Activated CD4-positive, alpha-beta T cell treated with anti-CD3 and anti-CD28 coated beads for 36 hours (primary cell): ENCODE measurements at regions not wholly inside any gene's neighbourhood (a gene's known extent, or its start where the extent isn't known, plus 50 kb on each side); places are given as distances from the start of the nearest gene placed in this dataset.
A peak's percentile ranks its signal among the peaks of the same experiment; 100 is the strongest.

ENCODE experiments used
- ATAC-seq: fragments of 200-7000 bp; cut with Tn5 transposase; one replicate; pipeline ENCODE4 v1.10.0; 2021; ENCODE audit warnings: mild to moderate bottlenecking, moderate library complexity
- CTCF ChIA-PET: fragments of 350-600 bp; sonication (Branson Sonifier 250); formaldehyde crosslinking; loops from one replicate; lab custom pipeline; 2021; ENCODE audit warnings: antibody characterized with exemption; lab: Charles Lee
- POLR2A ChIA-PET: fragments of 350-600 bp; sonication (Branson Sonifier 250); formaldehyde crosslinking; loops from one replicate; lab custom pipeline; 2021; ENCODE audit warnings: antibody characterized with exemption, inconsistent platforms; lab: Charles Lee
- DNase-seq: peaks from one replicate; pipeline ENCODE4 v3.0.0-alpha.2; 2020
- H3K27ac Mint-ChIP-seq: one replicate; pipeline ENCODE4 v1.8.0; 2021; ENCODE audit warnings: mixed read lengths
- H3K27me3 Mint-ChIP-seq: one replicate; pipeline ENCODE4 v1.8.0; 2021; ENCODE audit warnings: mixed read lengths
- H3K36me3 Mint-ChIP-seq: one replicate; pipeline ENCODE4 v1.8.0; 2021; ENCODE audit warnings: low read depth, mixed read lengths
- H3K4me1 Mint-ChIP-seq: one replicate; pipeline ENCODE4 v1.8.0; 2021; ENCODE audit warnings: mixed read lengths
- H3K4me3 Mint-ChIP-seq: one replicate; pipeline ENCODE4 v1.8.0; 2021; ENCODE audit warnings: mild to moderate bottlenecking, moderate library complexity, mixed read lengths
- H3K9me3 Mint-ChIP-seq: one replicate; pipeline ENCODE4 v1.8.0; 2021; ENCODE audit warnings: low read depth, mixed read lengths
- intact Hi-C, 2 experiments: fragments of 100-400 bp; cut with DNase I in 1 of 2; cut with micrococcal nuclease in 1 of 2; formaldehyde crosslinking; loops; one replicate each; pipeline versions ENCODE4 v1.14.2 to v1.15.1; 2022 to 2024; cut with DNase I, micrococcal nuclease

DNA sequence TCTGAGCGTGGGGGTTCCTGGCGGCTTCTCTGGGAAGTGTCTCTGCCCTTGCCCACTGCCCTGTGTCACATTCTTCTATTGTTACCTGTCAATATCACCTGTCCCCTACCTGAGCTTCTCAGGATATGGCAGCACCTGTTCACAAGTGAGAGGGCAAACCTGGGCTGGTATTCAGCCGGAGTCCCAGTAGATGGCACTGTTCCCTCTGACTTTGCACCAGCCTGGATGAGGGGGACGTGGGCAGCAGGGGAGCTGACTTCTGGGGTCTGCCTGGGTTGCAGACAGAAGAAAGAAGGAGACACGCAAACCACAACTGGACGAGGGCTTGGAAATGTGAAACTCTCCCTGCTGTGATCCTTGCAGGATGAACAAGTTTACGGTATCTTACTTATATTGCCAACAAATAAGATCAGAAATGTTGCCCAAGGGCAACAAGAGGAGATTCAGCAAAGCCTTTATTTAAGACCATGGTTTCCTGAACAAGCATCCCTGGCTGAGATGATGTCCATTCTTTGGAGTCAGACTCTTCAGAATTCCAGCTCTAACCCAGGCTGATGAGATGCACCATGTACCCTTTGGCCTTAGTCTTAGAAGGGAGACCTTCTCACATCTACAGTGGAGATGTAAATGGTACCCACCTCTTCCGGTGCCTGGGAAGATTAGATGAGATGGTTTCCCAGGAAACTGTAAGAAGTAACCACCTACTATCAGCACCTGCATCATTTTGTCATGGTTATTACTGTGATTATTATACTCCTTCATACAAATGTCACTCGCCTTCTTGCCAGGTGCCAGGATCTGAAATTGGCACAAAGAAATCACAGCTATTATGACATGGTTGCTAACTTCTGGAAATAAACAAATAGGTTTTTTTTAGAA lies 400.0 kb upstream of the CDH4 start:
- CTCF ChIA-PET = interaction anchor here (0.6 kb wide), 1 partner anchor 265 kb away, joined by 3 read pairs; no protein-coding TSS in a partner anchor
- H3K36me3 Mint-ChIP-seq = no peaks in the 10 kb centered on the region

GRCh38 chr20:60857708-60858107 lies 394.4 kb upstream of the CDH4 start:
- H3K27ac Mint-ChIP-seq = no peak overlapping the region
- peaks cover 5% of the 10 kb centered on the region for H3K9me3 Mint-ChIP-seq
- intact Hi-C loops = no loop called here
- CTCF ChIA-PET = interaction anchor here (0.9 kb wide), 1 partner anchor 9 kb away, joined by 3 read pairs; no protein-coding TSS in a partner anchor
- no peak overlapping the region for H3K4me3 Mint-ChIP-seq
- ATAC-seq (peak; percentile 12), DNase-seq (no peak)
- no peaks in the 10 kb centered on the region for H3K27me3 Mint-ChIP-seq
- H3K36me3 Mint-ChIP-seq = no peaks in the 10 kb centered on the region
- H3K4me1 Mint-ChIP-seq = peaks cover 2% of the 10 kb centered on the region
- POLR2A ChIA-PET = no interaction called here

More for the DNA sequence above, 400.0 kb upstream of the CDH4 start:
- intact Hi-C loops = loop anchor here in 1 of 2 experiments (2.0 kb wide), 1 partner anchor 269 kb away; no protein-coding TSS in a partner anchor
- Mint-ChIP-seq H3K4me1 (no peaks in the 10 kb centered on the region), H3K27me3 (peaks cover 2% of the 10 kb centered on the region), H3K4me3 (no peak overlapping the region), H3K27ac (no peak overlapping the region), H3K9me3 (peaks cover 5% of the 10 kb centered on the region)
- ATAC-seq (no peak), DNase-seq (peak; percentile 13)
- POLR2A ChIA-PET = no interaction called here

DNA sequence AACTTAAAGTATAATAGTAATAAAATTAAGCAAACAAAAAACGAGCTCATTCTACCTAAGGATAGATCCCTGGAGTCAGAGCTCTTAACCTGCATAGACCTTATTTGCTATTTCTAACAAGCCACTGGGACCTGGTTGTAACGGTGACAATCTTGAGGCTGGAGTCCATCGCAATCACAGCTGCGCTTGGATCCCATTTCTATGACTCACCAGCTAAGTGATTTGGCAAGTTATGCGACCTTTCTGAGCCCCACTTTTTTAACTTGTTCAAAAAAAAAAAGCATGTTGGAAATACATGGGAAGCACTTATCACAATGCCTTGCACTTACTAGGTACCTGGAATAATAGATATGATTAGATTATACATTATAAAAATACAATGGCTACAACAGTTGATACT lies 389.5 kb upstream of the CDH4 start:
- H3K27me3 Mint-ChIP-seq = peaks cover 3% of the 10 kb centered on the region
- ATAC-seq (no peak), DNase-seq (no peak)
- ChIA-PET CTCF (no interaction called here), POLR2A (no interaction called here)
- H3K4me1 Mint-ChIP-seq = no peaks in the 10 kb centered on the region
- intact Hi-C loops = no loop called here
- no peaks in the 10 kb centered on the region for H3K36me3 Mint-ChIP-seq
- no peak overlapping the region for H3K27ac Mint-ChIP-seq
- no peaks in the 10 kb centered on the region for H3K9me3 Mint-ChIP-seq
- H3K4me3 Mint-ChIP-seq = no peak overlapping the region

GRCh38 chr20:60863548-60863947 lies 388.5 kb upstream of the CDH4 start:
- ChIA-PET CTCF (interaction anchor here (0.6 to 1.4 kb wide), 2 partner anchors 15 to 17 kb away, joined by 3 to 4 read pairs; no protein-coding TSS in a partner anchor), POLR2A (no interaction called here)
- Mint-ChIP-seq H3K4me1 (no peaks in the 10 kb centered on the region), H3K27me3 (peaks cover 3% of the 10 kb centered on the region), H3K36me3 (no peaks in the 10 kb centered on the region), H3K27ac (no peak overlapping the region), H3K9me3 (no peaks in the 10 kb centered on the region), H3K4me3 (no peak overlapping the region)
- ATAC-seq (no peak), DNase-seq (no peak)
- intact Hi-C loops = no loop called here

- POLR2A ChIA-PET = no interaction called here
- Mint-ChIP-seq H3K4me3 (no peak overlapping the region), H3K9me3 (no peaks in the 10 kb centered on the region), H3K27ac (no peak overlapping the region), H3K36me3 (no peaks in the 10 kb centered on the region), H3K27me3 (peaks cover 3% of the 10 kb centered on the region), H3K4me1 (no peaks in the 10 kb centered on the region)
- CTCF ChIA-PET = no interaction called here
- no peak for DNase-seq
- no peak for ATAC-seq
- intact Hi-C loops = no loop called here
Observed at GRCh38 chr20:60867589-60867988, 384.5 kb upstream of the CDH4 start.

- Mint-ChIP-seq H3K27me3 (peaks cover 3% of the 10 kb centered on the region), H3K9me3 (no peaks in the 10 kb centered on the region), H3K4me1 (no peaks in the 10 kb centered on the region), H3K36me3 (no peaks in the 10 kb centered on the region), H3K4me3 (no peak overlapping the region), H3K27ac (no peak overlapping the region)
- ATAC-seq (no peak), DNase-seq (no peak)
- CTCF ChIA-PET = no interaction called here
- intact Hi-C loops = no loop called here
- POLR2A ChIA-PET = no interaction called here
Observed at GRCh38 chr20:60868316-60868891, 383.7 kb upstream of the CDH4 start.

DNA sequence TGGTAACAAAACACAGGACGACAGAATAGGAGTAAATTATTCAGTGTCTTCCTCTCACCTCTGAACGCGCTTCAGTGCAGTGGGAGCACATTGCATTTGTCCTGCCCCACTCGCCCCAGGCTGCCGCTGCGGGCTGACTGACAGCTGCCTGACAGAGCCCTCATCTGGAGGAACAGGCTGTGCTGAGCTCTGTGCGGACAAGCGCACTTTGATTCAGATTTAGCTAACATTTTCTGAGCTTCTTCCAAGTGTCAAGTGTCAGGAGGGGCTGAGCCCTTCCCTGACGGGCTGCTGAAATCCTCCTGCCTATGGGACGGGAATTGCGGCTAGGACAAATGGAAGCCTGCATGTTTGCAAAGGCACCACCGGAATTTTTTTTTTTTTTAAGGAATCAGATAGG lies 383.0 kb upstream of the CDH4 start:
- no peak for ATAC-seq
- DNase-seq = no peak
- Mint-ChIP-seq H3K9me3 (no peaks in the 10 kb centered on the region), H3K36me3 (no peaks in the 10 kb centered on the region), H3K27me3 (no peaks in the 10 kb centered on the region), H3K4me1 (no peaks in the 10 kb centered on the region), H3K4me3 (no peak overlapping the region), H3K27ac (no peak overlapping the region)
- POLR2A ChIA-PET = no interaction called here
- CTCF ChIA-PET = no interaction called here
- intact Hi-C loops = no loop called here

- no peaks in the 10 kb centered on the region for H3K4me1 Mint-ChIP-seq
- intact Hi-C loops = no loop called here
- ChIA-PET POLR2A (no interaction called here), CTCF (no interaction called here)
- no peaks in the 10 kb centered on the region for H3K9me3 Mint-ChIP-seq
- no peaks in the 10 kb centered on the region for H3K27me3 Mint-ChIP-seq
- ATAC-seq (no peak), DNase-seq (no peak)
- H3K36me3 Mint-ChIP-seq = no peaks in the 10 kb centered on the region
- no peak overlapping the region for H3K4me3 Mint-ChIP-seq
- H3K27ac Mint-ChIP-seq = no peak overlapping the region
Observed at GRCh38 chr20:60869625-60870024, 382.4 kb upstream of the CDH4 start.

DNA sequence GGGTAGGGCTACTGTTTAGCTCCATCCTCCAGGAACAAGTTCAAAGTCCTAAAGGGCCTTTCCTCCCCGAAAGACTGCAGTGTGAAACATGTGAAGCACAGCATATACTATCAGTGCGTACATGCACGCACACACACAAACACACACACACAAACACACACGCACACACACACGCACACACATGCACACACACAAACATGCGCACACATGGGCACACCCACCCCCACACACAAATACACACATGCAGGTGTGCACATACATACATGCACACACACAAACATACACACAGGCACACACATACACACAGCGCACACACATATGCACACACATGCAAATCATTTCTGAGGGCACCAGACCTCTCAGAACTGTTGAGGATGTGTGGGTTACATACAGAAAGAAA lies 382.0 kb upstream of the CDH4 start:
- DNase-seq (no peak), ATAC-seq (no peak)
- CTCF ChIA-PET = no interaction called here
- Mint-ChIP-seq H3K4me3 (no peak overlapping the region), H3K36me3 (no peaks in the 10 kb centered on the region), H3K27me3 (no peaks in the 10 kb centered on the region), H3K9me3 (no peaks in the 10 kb centered on the region), H3K4me1 (no peaks in the 10 kb centered on the region), H3K27ac (no peak overlapping the region)
- POLR2A ChIA-PET = no interaction called here
- intact Hi-C loops = no loop called here

GRCh38 chr20:60872224-60872623 lies 379.8 kb upstream of the CDH4 start:
- no peaks in the 10 kb centered on the region for H3K27me3 Mint-ChIP-seq
- H3K4me1 Mint-ChIP-seq = no peaks in the 10 kb centered on the region
- POLR2A ChIA-PET = no interaction called here
- H3K36me3 Mint-ChIP-seq = no peaks in the 10 kb centered on the region
- CTCF ChIA-PET = no interaction called here
- no peak overlapping the region for H3K4me3 Mint-ChIP-seq
- H3K27ac Mint-ChIP-seq = no peak overlapping the region
- ATAC-seq (no peak), DNase-seq (no peak)
- no peaks in the 10 kb centered on the region for H3K9me3 Mint-ChIP-seq
- intact Hi-C loops = no loop called here

DNA sequence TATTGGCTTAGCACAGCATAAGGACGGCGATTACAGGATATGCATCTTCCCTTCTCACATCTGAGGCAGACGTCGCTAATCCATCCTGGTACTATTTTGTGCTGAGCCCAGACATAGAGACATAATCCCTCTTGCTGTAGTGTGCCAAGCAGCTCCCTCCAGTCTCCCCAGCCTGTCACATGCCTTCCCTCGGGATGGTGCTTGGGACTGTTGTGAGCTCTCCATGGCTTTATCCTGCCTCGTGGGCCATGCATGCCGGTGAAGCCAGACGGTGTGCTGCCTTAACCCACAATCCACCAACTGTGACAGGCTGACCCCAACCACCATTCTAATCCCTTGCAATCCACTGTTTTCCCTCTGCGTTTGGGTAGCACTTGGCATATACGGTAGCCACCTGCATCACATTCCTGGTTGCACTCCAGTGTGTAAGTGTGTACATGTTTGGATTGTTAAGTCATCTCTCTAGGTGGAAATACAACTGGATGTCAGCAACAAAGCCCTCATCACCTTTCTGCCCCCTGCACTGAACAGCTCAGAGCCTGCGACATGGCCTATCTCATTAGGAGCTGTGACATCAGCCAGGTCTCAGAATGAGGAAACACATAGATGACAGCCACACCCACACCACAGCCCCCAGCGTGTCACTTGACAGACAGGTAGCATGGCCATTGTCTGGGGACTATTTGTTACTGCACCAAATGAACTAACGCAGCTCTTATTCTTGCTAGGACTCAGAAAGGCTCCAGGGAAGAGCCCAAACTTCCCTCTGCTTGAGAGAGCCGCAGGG lies 374.8 kb upstream of the CDH4 start:
- Mint-ChIP-seq H3K36me3 (no peaks in the 10 kb centered on the region), H3K27me3 (peaks cover 4% of the 10 kb centered on the region), H3K9me3 (no peaks in the 10 kb centered on the region), H3K4me3 (no peak overlapping the region), H3K27ac (no peak overlapping the region), H3K4me1 (no peaks in the 10 kb centered on the region)
- DNase-seq (no peak), ATAC-seq (no peak)
- intact Hi-C loops = no loop called here
- CTCF ChIA-PET = no interaction called here
- POLR2A ChIA-PET = no interaction called here
